SK-N-SH treated with all-trans-retinoic acid at 6 μM for 48 hours (cell line): ENCODE measurements at regions not wholly inside any gene's neighbourhood (a gene's known extent, or its start where the extent isn't known, plus 50 kb on each side); places are given as distances from the start of the nearest gene placed in this dataset.

Experiments
- RARB ChIP-seq: fragments of 250-450 bp; sonication (Bioruptor Pico); IDR thresholded peaks from 2 replicates; pipeline ENCODE4 v1.8.0; 2021; ENCODE audit warnings: mild to moderate bottlenecking, moderate library complexity
- ZC3H10 ChIP-seq: fragments of 250-450 bp; sonication (Bioruptor Pico); IDR thresholded peaks from 2 replicates; pipeline ENCODE4 v1.5.1; 2021; ENCODE audit warnings: mild to moderate bottlenecking, moderate library complexity

GRCh38 chr13:29918845-29919244 is 68.4 kb upstream of the UBL3 start:
- no peak for TF ChIP-seq RARB (CRISPR knock-in tag)
- TF ChIP-seq ZC3H10 (CRISPR knock-in tag), result no peak
